H9 (cell line): ENCODE measurements at regions not wholly inside any gene's neighbourhood (a gene's known extent, or its start where the extent isn't known, plus 50 kb on each side); places are given as distances from the start of the nearest gene placed in this dataset.

Source experiments
- DNase-seq: peaks from one replicate; pipeline ENCODE4 v3.0.0-alpha.2; 2017
- H2AFZ ChIP-seq: one replicate; pipeline ENCODE4 v1.6.1; 2013; ENCODE audit warnings: mild to moderate bottlenecking, low read length, control low read depth, moderate library complexity
- H2AK5ac ChIP-seq: 2 replicates; pipeline ENCODE4 v1.6.1; 2013; ENCODE audit warnings: low read length, control low read depth, mixed read lengths; ENCODE audit not compliant: insufficient read length
- H2BK120ac ChIP-seq: one replicate; pipeline ENCODE4 v1.6.1; 2013; ENCODE audit warnings: low read depth, mild to moderate bottlenecking, low read length, control low read depth, inconsistent platforms; ENCODE audit not compliant: poor library complexity, severe bottlenecking
- H2BK12ac ChIP-seq: 2 replicates; pipeline ENCODE4 v1.6.1; 2013; ENCODE audit warnings: low read length, control low read depth, mixed read lengths, low read depth; ENCODE audit not compliant: insufficient read length
- H2BK15ac ChIP-seq: 2 replicates; pipeline ENCODE4 v1.6.1; 2013; ENCODE audit warnings: low read depth, low read length, control low read depth
- H2BK20ac ChIP-seq: one replicate; pipeline ENCODE4 v1.6.1; 2013; ENCODE audit warnings: low read depth, mild to moderate bottlenecking, low read length, control low read depth, inconsistent platforms; ENCODE audit not compliant: poor library complexity, severe bottlenecking
- H2BK5ac ChIP-seq: 2 replicates; pipeline ENCODE4 v1.6.1; 2013; ENCODE audit warnings: low read length, control low read depth, mixed read lengths; ENCODE audit not compliant: insufficient read length
- H3K14ac ChIP-seq: 2 replicates; pipeline ENCODE4 v1.6.1; 2013; ENCODE audit warnings: low read length, control low read depth; ENCODE audit not compliant: insufficient read depth
- H3K18ac ChIP-seq: 2 replicates; pipeline ENCODE4 v1.6.1; 2013; ENCODE audit warnings: low read depth, mild to moderate bottlenecking, mixed read lengths, low read length, control low read depth; ENCODE audit not compliant: insufficient read length
- H3K23ac ChIP-seq: 2 replicates; pipeline ENCODE4 v1.6.1; 2013; ENCODE audit warnings: low read length, control low read depth, mixed read lengths, low read depth; ENCODE audit not compliant: insufficient read length
- H3K23me2 ChIP-seq: 2 replicates; pipeline ENCODE4 v1.6.1; 2013; ENCODE audit warnings: low read depth, mild to moderate bottlenecking, mixed read lengths, low read length, control low read depth; ENCODE audit not compliant: insufficient read length, poor library complexity, severe bottlenecking
- H3K27ac ChIP-seq: 2 replicates; pipeline ENCODE4 v1.5.1; 2013; ENCODE audit warnings: low read length, control low read depth, mixed read lengths, low read depth; ENCODE audit not compliant: insufficient read length
- H3K27me3 ChIP-seq: 2 replicates; pipeline ENCODE4 v1.6.1; 2013; ENCODE audit warnings: low read length, control low read depth, inconsistent platforms; ENCODE audit not compliant: insufficient read depth
- H3K4ac ChIP-seq: 2 replicates; pipeline ENCODE4 v1.6.1; 2013; ENCODE audit warnings: low read depth, mild to moderate bottlenecking, control low read depth, inconsistent platforms, low read length, moderate library complexity
- H3K4me1 ChIP-seq: 2 replicates; pipeline ENCODE4 v1.6.1; 2013; ENCODE audit warnings: low read length, control low read depth, inconsistent platforms; ENCODE audit not compliant: insufficient read depth
- H3K4me2 ChIP-seq: 2 replicates; pipeline ENCODE4 v1.6.1; 2013; ENCODE audit warnings: low read length, control low read depth, mixed read lengths; ENCODE audit not compliant: insufficient read length, insufficient read depth
- H3K56ac ChIP-seq: 2 replicates; pipeline ENCODE4 v1.6.1; 2013; ENCODE audit warnings: low read depth, mild to moderate bottlenecking, mixed read lengths, low read length, control low read depth; ENCODE audit not compliant: insufficient read length
- H3K79me1 ChIP-seq: 2 replicates; pipeline ENCODE4 v1.6.1; 2013; ENCODE audit warnings: low read depth, mild to moderate bottlenecking, moderate library complexity, low read length, control low read depth, inconsistent platforms; ENCODE audit not compliant: insufficient read depth, poor library complexity, severe bottlenecking
- H3K79me2 ChIP-seq: 2 replicates; pipeline ENCODE4 v1.6.1; 2013; ENCODE audit warnings: low read length, control low read depth, inconsistent platforms; ENCODE audit not compliant: insufficient read depth
- H3K9ac ChIP-seq: 2 replicates; pipeline ENCODE4 v1.6.1; 2013; ENCODE audit warnings: low read length, control low read depth, mixed read lengths; ENCODE audit not compliant: insufficient read length; ENCODE audit errors: extremely low read depth
- H3K9me3 ChIP-seq: one replicate; pipeline ENCODE4 v1.6.1; 2013; ENCODE audit warnings: low read depth, low read length, inconsistent platforms; ENCODE audit not compliant: control insufficient read depth
- H3T11ph ChIP-seq: one replicate; pipeline ENCODE4 v1.6.1; 2013; ENCODE audit warnings: mild to moderate bottlenecking, low read length, control low read depth, inconsistent platforms
- H4K20me1 ChIP-seq: one replicate; pipeline ENCODE4 v1.6.1; 2013; ENCODE audit not compliant: control insufficient read depth, insufficient read length, insufficient read depth
- H4K5ac ChIP-seq: 2 replicates; pipeline ENCODE4 v1.6.1; 2013; ENCODE audit warnings: low read depth, mild to moderate bottlenecking, mixed read lengths, low read length, control low read depth; ENCODE audit not compliant: insufficient read length
- H4K8ac ChIP-seq: replicated peaks from 2 replicates; pipeline ENCODE4 v1.6.1; 2013; ENCODE audit warnings: low read length, control low read depth, mixed read lengths, low read depth; ENCODE audit not compliant: insufficient read length
- H4K91ac ChIP-seq: 2 replicates; pipeline ENCODE4 v1.6.1; 2013; ENCODE audit warnings: low read depth, mild to moderate bottlenecking, moderate library complexity, mixed read lengths, low read length, control low read depth; ENCODE audit not compliant: insufficient read length
- H3K27ac Mint-ChIP-seq, 3 experiments: 2 replicates in 2 of 3; 3 replicates in 1 of 3; pipeline ENCODE4 v1.8.0; 2020 to 2021; ENCODE audit warnings: mixed read lengths in 3 of 3, mild to moderate bottlenecking in 1 of 3, moderate library complexity in 1 of 3
- H3K27me3 Mint-ChIP-seq: 2 replicates; pipeline ENCODE4 v1.8.0; 2021; ENCODE audit warnings: low read depth, mild to moderate bottlenecking, moderate library complexity, mixed read lengths
- H3K36me3 Mint-ChIP-seq, 3 experiments: 2 replicates in 2 of 3; 3 replicates in 1 of 3; pipeline ENCODE4 v1.8.0; 2020 to 2021; ENCODE audit warnings: low read depth in 3 of 3, mixed read lengths in 3 of 3; ENCODE audit not compliant: insufficient read depth in 1 of 3
- H3K4me1 Mint-ChIP-seq, 2 experiments: 2 replicates each; pipeline ENCODE4 v1.8.0; 2020; ENCODE audit warnings: mixed read lengths in 2 of 2
- H3K4me3 Mint-ChIP-seq, 2 experiments: 2 replicates in 1 of 2; 3 replicates in 1 of 2; pipeline ENCODE4 v1.8.0; 2020 to 2021; ENCODE audit warnings: mild to moderate bottlenecking in 2 of 2, mixed read lengths in 2 of 2, moderate library complexity in 1 of 2
- H3K9me3 Mint-ChIP-seq, 2 experiments: 2 replicates in 1 of 2; 3 replicates in 1 of 2; pipeline ENCODE4 v1.8.0; 2020; ENCODE audit warnings: mild to moderate bottlenecking in 2 of 2, mixed read lengths in 2 of 2, moderate library complexity in 1 of 2
- CTCF ChIP-seq: fragments of 200-600 bp; sonication (generic); conservative IDR thresholded peaks from 3 replicates; pipeline ENCODE4 v1.8.0; 2021; ENCODE audit warnings: antibody characterized with exemption, mild to moderate bottlenecking
- WGBS: extraction: QIAGEN DNeasy Blood & Tissue Kit; methylation state at CpG from one replicate; pipeline ENCODE4 v1.1.7; 2013; ENCODE audit warnings: missing lambda C conversion rate, low lambda C conversion rate, mixed read lengths; ENCODE audit not compliant: insufficient read length; ENCODE audit errors: extremely low coverage; 5-methylcytosine and 5-hydroxymethylcytosine counted together

DNA sequence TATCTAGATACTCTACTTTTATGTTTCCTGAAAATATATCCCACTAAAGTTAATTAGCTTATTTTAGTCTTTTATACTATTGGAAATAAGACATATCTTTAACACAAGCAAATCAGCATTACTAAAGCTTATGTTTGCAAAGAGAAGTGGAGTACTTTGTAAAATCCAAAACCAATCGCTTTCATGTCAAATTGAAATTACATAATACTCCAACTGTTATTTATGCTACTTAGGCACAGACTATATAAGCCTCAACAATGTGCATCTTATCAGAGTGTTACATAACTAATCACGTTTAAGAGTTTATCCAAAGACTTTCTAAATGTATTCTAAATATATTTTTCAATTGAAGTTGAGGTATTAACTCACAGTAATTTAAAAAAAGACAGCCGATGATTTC lies 200.0 kb downstream of the PCDH20 start:
- H2BK12ac ChIP-seq: no peak overlapping the region
- Mint-ChIP-seq H3K36me3 (no peaks in the 10 kb centered on the region), H3K9me3 (no peaks in the 10 kb centered on the region), H3K4me3 (no peak overlapping the region), H3K27me3 (peaks cover 2% of the 10 kb centered on the region; the same call in 1 of the 2 replicates), H3K4me1 (peaks cover 4% of the 10 kb centered on the region in 2 experiments; a peak in 2 of 4 replicates), H3K27ac (no peak overlapping the region)
- no peaks in the 10 kb centered on the region for H3K79me1 ChIP-seq
- no peaks in the 10 kb centered on the region for H4K20me1 ChIP-seq
- H2BK5ac ChIP-seq: no peak overlapping the region
- H3K79me2 ChIP-seq: no peaks in the 10 kb centered on the region
- WGBS: no CpG with 5 or more reads among the region's 3 CpGs
- no peak overlapping the region for H2AFZ ChIP-seq
- H3K27ac ChIP-seq: no peak overlapping the region
- H3K14ac ChIP-seq: no peak overlapping the region
- DNase-seq: no peak
- H3K9ac ChIP-seq: no peak overlapping the region
- no peak overlapping the region for H4K5ac ChIP-seq
- no peaks in the 10 kb centered on the region for H3K9me3 ChIP-seq
- H3K56ac ChIP-seq: no peak overlapping the region
- H4K8ac ChIP-seq: no peak overlapping the region
- H3K4ac ChIP-seq: no peak overlapping the region
- H4K91ac ChIP-seq: no peak overlapping the region
- H3K23ac ChIP-seq: no peak overlapping the region
- H2BK20ac ChIP-seq: no peak overlapping the region
- TF ChIP-seq CTCF: no peak
- H3K27me3 ChIP-seq: no peaks in the 10 kb centered on the region
- H3K23me2 ChIP-seq: no peaks in the 10 kb centered on the region
- H3K4me1 ChIP-seq: no peaks in the 10 kb centered on the region
- no peak overlapping the region for H2BK15ac ChIP-seq
- no peak overlapping the region for H2AK5ac ChIP-seq
- H2BK120ac ChIP-seq: no peak overlapping the region
- no peak overlapping the region for H3K18ac ChIP-seq
- H3K4me2 ChIP-seq: no peak overlapping the region
- H3T11ph ChIP-seq: no peak overlapping the region
